MM.1S (cell line): ENCODE measurements at regions not wholly inside any gene's neighbourhood (a gene's known extent, or its start where the extent isn't known, plus 50 kb on each side); places are given as distances from the start of the nearest gene placed in this dataset.
"Not testable (repeated sequence)": the region's sequence is repeated elsewhere in the genome, so short reads cannot be mapped to it uniquely, and the experiment has no call there.

Experiments
- CTCF ChIP-seq: fragments of 300-600 bp; sonication (generic); IDR thresholded peaks from 2 replicates; pipeline ENCODE4 v1.5.1; 2016; ENCODE audit warnings: antibody characterized with exemption, low read length, mixed read lengths
- EZH2 ChIP-seq: fragments of 300-600 bp; sonication (generic); optimal IDR thresholded peaks from 2 replicates; pipeline ENCODE3; 2017; ENCODE audit warnings: low read depth, mild to moderate bottlenecking, antibody characterized with exemption, low read length, mixed read lengths
- EZH2phosphoT487 ChIP-seq: fragments of 300-600 bp; sonication (generic); IDR thresholded peaks from 2 replicates; pipeline ENCODE4 v1.6.1; 2018; ENCODE audit warnings: antibody characterized with exemption, low read length

- TF ChIP-seq CTCF, EZH2, EZH2phosphoT487: not testable (repeated sequence)
Observed at GRCh38 chr5:27836704-27837103, 798.3 kb upstream of the CDH9 start.
